Loucy (cell line): ENCODE measurements at regions not wholly inside any gene's neighbourhood (a gene's known extent, or its start where the extent isn't known, plus 50 kb on each side); places are given as distances from the start of the nearest gene placed in this dataset.

ENCODE experiments used
- H2AFZ ChIP-seq: fragments of 200-600 bp; sonication (generic); 2 replicates; pipeline ENCODE4 v1.6.0; 2016; ENCODE audit warnings: antibody characterized with exemption, mild to moderate bottlenecking, low read length, moderate library complexity
- H3F3A ChIP-seq: fragments of 200-600 bp; 2 replicates; pipeline ENCODE4 v1.6.0; 2016; ENCODE audit warnings: antibody characterized with exemption, low read depth, mild to moderate bottlenecking
- H3K27me3 ChIP-seq: fragments of 200-600 bp; sonication (generic); 2 replicates; pipeline ENCODE4 v1.6.1; 2014; ENCODE audit warnings: low read length, mild to moderate bottlenecking; ENCODE audit not compliant: insufficient read depth, poor library complexity, severe bottlenecking
- H3K36me3 ChIP-seq: fragments of 200-600 bp; sonication (generic); 2 replicates; pipeline ENCODE4 v1.6.1; 2016; ENCODE audit warnings: low read length; ENCODE audit not compliant: insufficient read depth
- H3K4me1 ChIP-seq: fragments of 200-600 bp; sonication (generic); 2 replicates; pipeline ENCODE4 v1.5.1; 2014; ENCODE audit warnings: low read length, mild to moderate bottlenecking; ENCODE audit not compliant: insufficient read depth, poor library complexity, severe bottlenecking
- H3K4me2 ChIP-seq: fragments of 200-600 bp; sonication (generic); 2 replicates; pipeline ENCODE4 v1.6.0; 2014; ENCODE audit warnings: antibody characterized with exemption, low read length, low read depth, mild to moderate bottlenecking; ENCODE audit not compliant: poor library complexity, severe bottlenecking
- H3K4me3 ChIP-seq: fragments of 200-600 bp; sonication (generic); 2 replicates; pipeline ENCODE4 v1.5.1; 2014; ENCODE audit warnings: low read length, mild to moderate bottlenecking, mixed read lengths; ENCODE audit not compliant: poor library complexity, severe bottlenecking
- H3K79me2 ChIP-seq: fragments of 200-600 bp; sonication (generic); 2 replicates; pipeline ENCODE4 v1.6.1; 2014; ENCODE audit warnings: low read length; ENCODE audit not compliant: insufficient read depth
- H3K9ac ChIP-seq: fragments of 200-600 bp; sonication (generic); 2 replicates; pipeline ENCODE4 v1.6.0; 2014; ENCODE audit warnings: mild to moderate bottlenecking, low read depth, low read length, moderate library complexity; ENCODE audit not compliant: poor library complexity, severe bottlenecking
- H3K9me2 ChIP-seq: fragments of 200-600 bp; sonication (generic); replicated peaks from 2 replicates; pipeline ENCODE4 v1.6.1; 2016; ENCODE audit warnings: low read depth, low read length, mixed read lengths
- H3K9me3 ChIP-seq: fragments of 200-600 bp; sonication (generic); 2 replicates; pipeline ENCODE4 v1.6.1; 2014; ENCODE audit warnings: mild to moderate bottlenecking, antibody characterized with exemption, low read length, low read depth; ENCODE audit not compliant: insufficient read depth
- H4K20me1 ChIP-seq: fragments of 200-600 bp; sonication (generic); 2 replicates; pipeline ENCODE4 v1.6.0; 2014; ENCODE audit warnings: antibody characterized with exemption, low read length, mild to moderate bottlenecking; ENCODE audit not compliant: insufficient read depth, poor library complexity, severe bottlenecking
- EZH2phosphoT487 ChIP-seq: fragments of 200-600 bp; IDR thresholded peaks from 2 replicates; pipeline ENCODE4 v1.6.1; 2018; ENCODE audit warnings: antibody characterized with exemption, mild to moderate bottlenecking, moderate library complexity, borderline replicate concordance
- TF ChIP-seq, protein P1 (sequence below): fragments of 200-600 bp; sonication (generic); conservative IDR thresholded peaks from 2 replicates; pipeline ENCODE4 v1.5.1; 2014; ENCODE audit warnings: mild to moderate bottlenecking, antibody characterized with exemption, low read length

DNA sequence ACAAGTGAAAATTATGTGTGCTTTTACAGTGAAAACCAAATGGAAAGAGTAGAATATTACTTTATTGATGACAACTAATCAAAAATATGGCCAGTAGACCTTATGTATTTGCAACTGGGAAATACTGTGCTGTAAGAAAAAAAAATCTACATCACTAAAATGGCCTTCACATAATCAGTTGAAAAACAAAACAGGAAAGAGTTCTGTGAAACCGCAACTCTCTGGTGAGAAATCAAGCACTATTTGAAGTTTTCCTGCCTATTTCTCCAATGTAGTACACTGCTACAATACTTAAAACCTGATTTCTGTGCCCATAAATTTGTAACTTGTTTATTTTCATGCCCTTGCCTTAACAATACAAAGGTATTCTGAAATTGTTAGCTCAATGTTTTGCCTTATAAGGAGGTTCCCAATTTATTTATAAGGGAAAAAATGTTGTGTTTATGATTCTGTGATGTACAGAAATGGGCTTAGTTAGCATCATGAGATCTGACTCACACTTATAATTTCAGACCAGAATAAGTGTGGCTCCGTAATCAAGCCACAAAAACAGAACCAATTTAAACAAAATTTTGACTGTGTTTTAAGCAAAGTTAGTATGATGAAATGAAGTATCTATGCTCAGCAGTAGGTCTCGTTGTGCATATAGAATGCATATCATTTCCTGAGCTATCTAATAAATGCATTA lies 147.1 kb downstream of the FAT4 start:
- H3K4me2 ChIP-seq = no peak overlapping the region
- no peaks in the 10 kb centered on the region for H3K9me2 ChIP-seq
- no peaks in the 10 kb centered on the region for H3K36me3 ChIP-seq
- no peaks in the 10 kb centered on the region for H3F3A ChIP-seq
- H3K79me2 ChIP-seq = no peaks in the 10 kb centered on the region
- no peak overlapping the region for H3K9ac ChIP-seq
- no peak overlapping the region for H3K4me3 ChIP-seq
- no peaks in the 10 kb centered on the region for H3K27me3 ChIP-seq
- H3K4me1 ChIP-seq = no peaks in the 10 kb centered on the region
- H4K20me1 ChIP-seq = no peaks in the 10 kb centered on the region
- TF ChIP-seq EZH2phosphoT487 = no peak
- TF ChIP-seq, protein P1, sequence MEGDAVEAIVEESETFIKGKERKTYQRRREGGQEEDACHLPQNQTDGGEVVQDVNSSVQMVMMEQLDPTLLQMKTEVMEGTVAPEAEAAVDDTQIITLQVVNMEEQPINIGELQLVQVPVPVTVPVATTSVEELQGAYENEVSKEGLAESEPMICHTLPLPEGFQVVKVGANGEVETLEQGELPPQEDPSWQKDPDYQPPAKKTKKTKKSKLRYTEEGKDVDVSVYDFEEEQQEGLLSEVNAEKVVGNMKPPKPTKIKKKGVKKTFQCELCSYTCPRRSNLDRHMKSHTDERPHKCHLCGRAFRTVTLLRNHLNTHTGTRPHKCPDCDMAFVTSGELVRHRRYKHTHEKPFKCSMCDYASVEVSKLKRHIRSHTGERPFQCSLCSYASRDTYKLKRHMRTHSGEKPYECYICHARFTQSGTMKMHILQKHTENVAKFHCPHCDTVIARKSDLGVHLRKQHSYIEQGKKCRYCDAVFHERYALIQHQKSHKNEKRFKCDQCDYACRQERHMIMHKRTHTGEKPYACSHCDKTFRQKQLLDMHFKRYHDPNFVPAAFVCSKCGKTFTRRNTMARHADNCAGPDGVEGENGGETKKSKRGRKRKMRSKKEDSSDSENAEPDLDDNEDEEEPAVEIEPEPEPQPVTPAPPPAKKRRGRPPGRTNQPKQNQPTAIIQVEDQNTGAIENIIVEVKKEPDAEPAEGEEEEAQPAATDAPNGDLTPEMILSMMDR = no peak
- no peak overlapping the region for H2AFZ ChIP-seq
- no peaks in the 10 kb centered on the region for H3K9me3 ChIP-seq

- no peak overlapping the region for H3K9ac ChIP-seq
- no peak overlapping the region for H2AFZ ChIP-seq
- no peak overlapping the region for H3K4me2 ChIP-seq
- no peaks in the 10 kb centered on the region for H3K27me3 ChIP-seq
- no peak overlapping the region for H3K4me3 ChIP-seq
- TF ChIP-seq, protein P1 = no peak
- TF ChIP-seq EZH2phosphoT487 = no peak
- no peaks in the 10 kb centered on the region for H3K4me1 ChIP-seq
- H3K9me2 ChIP-seq = no peaks in the 10 kb centered on the region
- no peaks in the 10 kb centered on the region for H3F3A ChIP-seq
- H3K36me3 ChIP-seq = no peaks in the 10 kb centered on the region
- no peaks in the 10 kb centered on the region for H3K9me3 ChIP-seq
- H4K20me1 ChIP-seq = no peaks in the 10 kb centered on the region
- no peaks in the 10 kb centered on the region for H3K79me2 ChIP-seq
Measured at GRCh38 chr4:125464146-125464545, 149.4 kb downstream of the FAT4 start.

GRCh38 chr4:125481334-125482045 lies 166.7 kb downstream of the FAT4 start:
- Histone ChIP-seq H2AFZ (no peak overlapping the region), H3F3A (no peaks in the 10 kb centered on the region), H3K4me1 (no peaks in the 10 kb centered on the region), H3K27me3 (no peaks in the 10 kb centered on the region), H3K9ac (no peak overlapping the region), H3K9me2 (no peaks in the 10 kb centered on the region), H3K36me3 (no peaks in the 10 kb centered on the region), H3K4me3 (no peak overlapping the region), H4K20me1 (no peaks in the 10 kb centered on the region), H3K79me2 (no peaks in the 10 kb centered on the region), H3K4me2 (no peak overlapping the region), H3K9me3 (no peaks in the 10 kb centered on the region)
- TF ChIP-seq, protein P1 = no peak
- no peak for TF ChIP-seq EZH2phosphoT487
